ENCODE measurements at regions not wholly inside any gene's neighbourhood (a gene's known extent, or its start where the extent isn't known, plus 50 kb on each side); places are given as distances from the start of the nearest gene placed in this dataset.

GRCh38 chr1:193566735-193567134 is 380.3 kb upstream of the B3GALT2 start:
- no peak overlapping the region for H3K27ac ChIP-seq (ENCODE audit: insufficient read depth, low read depth, low read length)
- no peak overlapping the region for H3K9ac ChIP-seq (replicated peaks; ENCODE audit: extremely low read depth, insufficient read depth, low read length)
- H3K9me1 ChIP-seq (replicated peaks; ENCODE audit: control insufficient read depth, extremely low read depth, insufficient read depth, low read length): no peaks in the 10 kb centered on the region
- no peaks in the 10 kb centered on the region for H4K20me1 ChIP-seq (replicated peaks; ENCODE audit: control insufficient read depth, extremely low read depth, insufficient read depth, low read length)
- dilution Hi-C loops (cut with MboI; ENCODE audit: extremely low pct_ligation_motif_present, low sequenced_read_pairs) (no loop called here), intact Hi-C loops (cut with micrococcal nuclease) (no loop called here)
- no peaks in the 10 kb centered on the region for H3K79me2 ChIP-seq (ENCODE audit: control insufficient read depth, insufficient read depth, low read length)
- H3K4me2 ChIP-seq (ENCODE audit: insufficient read depth, low read length): no peak overlapping the region
- no peak overlapping the region for H3K4me3 ChIP-seq (replicated peaks in 1 of 3; ENCODE audit: insufficient read depth in 1 of 3, low read depth in 1 of 3, low read length in 3 of 3)
- H2AFZ ChIP-seq (ENCODE audit: low read depth, low read length): no peak overlapping the region
- H3K27me3 ChIP-seq (ENCODE audit: control insufficient read depth in 2 of 2, insufficient read depth in 2 of 2, low read length in 2 of 2): no peaks in the 10 kb centered on the region
- ChIA-PET CTCF (no interaction called here), POLR2A (no interaction called here)
- no peak for FAIRE-seq
- BruUV-seq (replicated peaks): no TSS peak
- H3K36me3 ChIP-seq (ENCODE audit: control insufficient read depth in 2 of 2, extremely low read depth in 1 of 2, insufficient read depth in 2 of 2, low read length in 2 of 2): no peaks in the 10 kb centered on the region
- TF ChIP-seq FOS (IDR thresholded peaks at IDR 0.05; ENCODE audit: borderline replicate concordance, insufficient read depth, low read length): no peak
- no peak for TF ChIP-seq GATA2 (IDR thresholded peaks at IDR 0.05; ENCODE audit: insufficient read depth, insufficient read length, low read depth, low read length)
- TF ChIP-seq MAX (IDR thresholded peaks at IDR 0.05; ENCODE audit: insufficient read depth, insufficient read length): no peak
- no peak for TF ChIP-seq CTCF (IDR thresholded peaks at IDR 0.05; ENCODE audit: extremely low read depth in 1 of 2, insufficient read depth in 1 of 2, low read depth in 1 of 2, low read length in 2 of 2)
- TF ChIP-seq JUN (IDR thresholded peaks at IDR 0.05; ENCODE audit: borderline replicate concordance, insufficient read depth, insufficient read length, low read depth): no peak
- no peak for TF ChIP-seq MYC (IDR thresholded peaks at IDR 0.05; ENCODE audit: low read depth, low read length)
- no peak for TF ChIP-seq EZH2 (IDR thresholded peaks at IDR 0.05; ENCODE audit: borderline replicate concordance, low read depth, low read length, severe bottlenecking)
- no peak for TF ChIP-seq POLR2A (IDR thresholded peaks at IDR 0.05; ENCODE audit: low read depth, low read length)
- no peak for TF ChIP-seq POLR2AphosphoS5 (IDR thresholded peaks at IDR 0.05; ENCODE audit: insufficient read depth, low read depth, low read length)
- DNase-seq (ENCODE audit: low read depth, low spot score): no peak
- no peaks in the 10 kb centered on the region for H3K4me1 ChIP-seq (ENCODE audit: control insufficient read depth, extremely low read depth, insufficient read depth, low read length)
- no peaks in the 10 kb centered on the region for H3K9me3 ChIP-seq (replicated peaks; ENCODE audit: control insufficient read depth, insufficient read depth, low read length)
